NCI-H460 (cell line): ENCODE measurements at regions not wholly inside any gene's neighbourhood (a gene's known extent, or its start where the extent isn't known, plus 50 kb on each side); places are given as distances from the start of the nearest gene placed in this dataset.

Experiments used
- DNase-seq: peaks from one replicate; pipeline ENCODE4 v3.0.0-alpha.2; 2016; ENCODE audit warnings: low read depth; ENCODE audit errors: extremely low read depth

- DNase-seq: no peak
Observed at GRCh38 chr11:69967484-69967883, 110.6 kb upstream of the ANO1 start.

GRCh38 chr11:69968396-69969347, 109.4 kb upstream of the ANO1 start:
- no peak for DNase-seq

- no peak for DNase-seq
Observed at GRCh38 chr11:69969890-69970784, 108.0 kb upstream of the ANO1 start.

- DNase-seq: no peak
Observed at GRCh38 chr11:69970785-69971535, 107.2 kb upstream of the ANO1 start.

GRCh38 chr11:69971741-69972140, 106.4 kb upstream of the ANO1 start:
- no peak for DNase-seq

GRCh38 chr11:69972351-69972802, 105.7 kb upstream of the ANO1 start:
- DNase-seq: no peak

GRCh38 chr11:69974528-69974927, 103.6 kb upstream of the ANO1 start:
- DNase-seq: no peak

GRCh38 chr11:69975822-69976221, 102.3 kb upstream of the ANO1 start:
- DNase-seq: no peak

- DNase-seq: no peak
Observed at GRCh38 chr11:69976794-69977193, 101.3 kb upstream of the ANO1 start.

GRCh38 chr11:69977951-69978350, 100.2 kb upstream of the ANO1 start:
- DNase-seq: no peak

- no peak for DNase-seq
Observed at GRCh38 chr11:69978841-69979614, 99.1 kb upstream of the ANO1 start.

GRCh38 chr11:69979632-69980031, 98.5 kb upstream of the ANO1 start:
- DNase-seq: no peak

- no peak for DNase-seq
Observed at GRCh38 chr11:69981119-69981784, 96.9 kb upstream of the ANO1 start.

- no peak for DNase-seq
Observed at GRCh38 chr11:69982690-69983570, 95.2 kb upstream of the ANO1 start.

- DNase-seq: no peak
Observed at GRCh38 chr11:69983571-69983877, 94.6 kb upstream of the ANO1 start.

- DNase-seq: no peak
Observed at GRCh38 chr11:69983897-69984438, 94.1 kb upstream of the ANO1 start.

GRCh38 chr11:69984457-69985261, 93.5 kb upstream of the ANO1 start:
- DNase-seq: no peak

GRCh38 chr11:69985331-69985640, 92.8 kb upstream of the ANO1 start:
- DNase-seq: no peak
